SIG-M5 treated with dmso at 0.1 percent for 504 hours (cell line): ENCODE measurements at regions not wholly inside any gene's neighbourhood (a gene's known extent, or its start where the extent isn't known, plus 50 kb on each side); places are given as distances from the start of the nearest gene placed in this dataset.

ENCODE experiments used
- DNase-seq: peaks from one replicate; lab custom pipeline; 2025; ENCODE audit not compliant: unreplicated experiment; lab: John Stamatoyannopoulos, UW

DNA sequence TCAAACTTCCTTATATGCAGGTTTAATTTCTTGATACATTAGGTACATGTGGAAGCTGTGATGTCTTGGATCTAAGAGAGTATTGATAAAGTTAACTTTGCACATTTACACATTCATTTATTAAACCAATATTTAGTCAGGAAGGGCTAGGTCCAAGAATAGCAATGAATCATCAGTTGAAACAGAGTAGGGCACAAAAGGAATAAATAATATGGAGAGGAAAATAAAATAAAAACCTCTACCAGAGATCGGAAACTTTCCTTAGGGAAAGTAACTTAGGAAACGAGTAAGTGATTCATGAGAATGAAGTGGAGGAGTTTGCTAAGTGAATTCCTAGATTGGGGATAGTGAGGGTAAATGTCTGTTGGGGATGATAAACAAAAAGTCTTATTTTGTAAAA is 259.4 kb upstream of the DACH1 start:
- DNase-seq: no peak

DNA sequence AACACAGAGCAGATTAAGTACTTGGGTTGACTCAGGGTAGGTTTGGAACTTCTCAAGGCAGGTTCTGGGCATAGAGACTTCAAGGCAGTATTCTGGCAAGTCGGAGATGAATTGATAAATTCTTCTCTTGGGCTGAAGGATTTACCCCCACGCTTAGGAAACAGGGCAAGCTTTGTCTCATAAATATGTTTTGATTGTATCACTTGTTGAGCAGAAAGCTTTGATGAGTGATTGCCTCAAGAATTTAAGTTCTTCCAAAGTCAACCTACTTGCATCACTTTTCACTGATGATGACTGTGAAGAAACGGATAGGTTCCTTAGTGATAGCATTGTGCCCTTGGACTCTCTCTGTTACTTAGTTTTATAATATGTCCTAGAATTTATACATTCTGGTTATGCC is 258.6 kb upstream of the DACH1 start:
- no peak for DNase-seq

DNA sequence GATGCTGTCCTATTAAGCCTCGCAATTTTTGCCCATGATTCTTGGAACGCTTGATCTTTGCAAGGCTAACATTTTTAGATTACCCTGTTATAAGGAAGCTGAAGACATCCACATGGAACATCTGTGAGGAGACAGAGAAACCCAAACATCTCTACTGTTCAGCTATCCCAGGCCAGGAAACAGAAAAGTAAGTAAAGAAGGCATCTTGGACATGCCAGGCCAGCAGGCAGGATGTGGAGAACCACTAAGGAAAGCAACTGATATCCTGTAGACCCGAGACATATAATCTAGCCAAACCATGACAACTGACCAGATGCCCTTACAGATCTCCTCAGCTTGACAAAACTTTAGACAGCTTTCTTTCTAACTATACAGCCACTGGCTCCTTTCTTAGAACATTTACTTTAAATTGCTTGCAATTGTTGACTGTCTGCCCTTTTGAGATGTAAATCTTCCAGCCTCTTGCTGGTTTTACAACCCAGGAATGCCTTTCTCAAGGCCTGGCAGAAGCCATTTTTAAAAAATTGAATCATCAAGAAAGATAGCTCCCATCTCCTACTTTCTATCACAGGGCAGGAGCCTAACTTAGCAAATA is 255.8 kb upstream of the DACH1 start:
- DNase-seq: no peak

DNA sequence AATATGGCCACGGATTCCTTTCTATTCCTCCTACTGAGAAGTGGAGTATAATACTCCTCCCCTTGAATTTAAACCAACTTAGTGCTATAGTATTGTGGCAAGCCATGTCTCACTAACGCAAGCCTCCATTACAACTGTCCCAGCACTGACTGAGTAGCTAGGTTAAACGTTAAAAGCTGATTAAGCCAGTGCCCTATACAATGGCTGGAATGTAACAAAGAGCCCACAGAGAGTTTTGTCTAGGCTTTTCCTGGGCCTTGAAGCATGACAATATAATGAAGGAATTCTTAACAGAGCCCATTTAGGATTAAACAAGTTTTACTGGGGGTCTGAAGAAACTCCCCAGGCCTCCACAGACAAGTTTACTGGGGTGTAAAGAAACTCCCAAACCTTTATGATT is 254.5 kb upstream of the DACH1 start:
- DNase-seq: no peak

DNA sequence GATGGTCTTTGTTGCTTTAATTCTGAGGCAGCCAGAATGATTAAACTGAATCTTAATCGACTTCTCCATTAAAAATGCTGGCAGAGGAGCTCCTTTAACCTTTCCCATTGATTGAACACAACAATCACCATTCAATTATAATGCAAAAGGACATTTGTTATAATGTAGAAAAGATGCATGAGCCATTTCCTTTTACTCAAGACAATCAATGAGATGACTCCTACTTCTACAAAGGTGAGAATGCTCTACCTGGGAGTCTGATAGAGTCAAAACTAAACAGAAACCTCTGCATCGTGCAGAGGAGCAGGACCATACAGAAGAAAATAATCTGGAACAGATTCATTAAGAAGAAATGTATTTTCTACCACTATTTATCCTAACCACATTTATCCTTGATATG is 253.6 kb upstream of the DACH1 start:
- no peak for DNase-seq

DNA sequence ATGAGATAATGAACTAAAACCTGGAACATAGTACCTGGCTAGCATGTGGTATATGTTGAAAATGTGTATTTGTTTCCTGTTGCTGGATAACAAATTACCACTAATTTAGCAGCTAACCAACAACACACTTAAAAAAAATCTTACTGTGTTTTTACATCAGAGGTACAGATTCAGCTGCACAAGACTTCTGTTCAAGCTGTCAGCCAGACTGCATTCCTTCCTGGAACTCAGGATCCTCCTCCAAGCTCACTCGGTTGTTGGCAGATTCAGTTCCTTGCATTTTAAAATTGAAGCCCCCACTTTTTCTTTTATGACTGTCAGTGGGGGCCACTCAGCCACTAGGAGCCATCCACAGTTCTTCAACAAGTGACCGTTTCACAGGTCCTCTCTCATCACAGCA is 246.9 kb upstream of the DACH1 start:
- DNase-seq: no peak

DNA sequence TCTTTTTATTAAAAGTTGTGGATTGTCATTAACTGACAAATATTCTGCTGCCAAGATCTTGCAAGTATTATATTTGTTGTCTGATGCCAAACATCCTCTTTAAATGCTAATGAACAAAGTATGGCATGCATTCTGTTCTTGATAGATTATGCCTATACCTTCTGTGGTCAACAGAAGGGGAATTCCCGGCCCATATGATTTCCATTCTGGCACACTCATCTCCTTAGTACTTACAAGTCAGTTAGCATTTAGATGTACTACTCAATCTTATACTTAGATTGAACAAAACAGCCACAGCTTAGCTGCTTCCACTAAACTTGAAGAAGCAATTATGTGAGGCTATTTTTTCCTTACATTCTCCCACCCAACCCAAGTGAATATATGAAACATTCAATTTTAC is 246.1 kb upstream of the DACH1 start:
- DNase-seq: no peak

DNA sequence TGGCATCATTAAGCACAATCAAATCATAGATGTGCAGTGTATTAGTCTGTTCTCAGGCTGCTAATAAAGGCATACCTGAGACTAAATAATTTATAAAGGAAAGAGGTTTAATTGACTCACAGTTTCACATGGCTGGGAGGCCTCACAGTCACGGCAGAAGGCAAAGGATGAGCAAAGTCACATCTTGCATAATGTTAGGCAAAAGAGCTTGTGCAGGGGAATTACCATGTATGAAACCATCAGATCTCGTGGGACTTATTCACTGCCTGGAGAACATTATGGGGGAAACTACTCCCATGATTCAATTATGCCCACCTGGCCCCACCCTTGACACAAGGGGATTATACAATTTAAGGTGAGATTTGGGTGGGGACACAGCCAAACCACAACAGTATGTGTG is 245.2 kb upstream of the DACH1 start:
- no peak for DNase-seq

DNA sequence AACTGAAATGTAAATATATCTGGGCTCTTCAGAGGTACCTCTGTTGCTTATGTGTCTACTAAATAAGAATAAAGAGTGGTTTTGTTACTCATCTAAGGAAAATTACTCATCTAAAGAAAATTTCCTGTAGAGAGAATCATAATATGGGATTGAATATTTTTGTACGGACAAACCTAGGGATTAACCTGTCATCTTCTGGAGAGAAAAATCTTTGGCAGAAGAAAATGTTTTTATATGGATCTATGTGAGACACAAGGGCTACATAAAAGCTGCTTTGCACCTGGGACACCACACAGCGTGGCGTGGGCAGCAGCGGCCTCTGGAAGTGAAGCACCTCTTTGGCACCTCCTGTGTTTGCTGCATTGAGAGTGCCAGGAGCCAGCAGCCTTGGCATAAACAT is 242.9 kb upstream of the DACH1 start:
- no peak for DNase-seq

DNA sequence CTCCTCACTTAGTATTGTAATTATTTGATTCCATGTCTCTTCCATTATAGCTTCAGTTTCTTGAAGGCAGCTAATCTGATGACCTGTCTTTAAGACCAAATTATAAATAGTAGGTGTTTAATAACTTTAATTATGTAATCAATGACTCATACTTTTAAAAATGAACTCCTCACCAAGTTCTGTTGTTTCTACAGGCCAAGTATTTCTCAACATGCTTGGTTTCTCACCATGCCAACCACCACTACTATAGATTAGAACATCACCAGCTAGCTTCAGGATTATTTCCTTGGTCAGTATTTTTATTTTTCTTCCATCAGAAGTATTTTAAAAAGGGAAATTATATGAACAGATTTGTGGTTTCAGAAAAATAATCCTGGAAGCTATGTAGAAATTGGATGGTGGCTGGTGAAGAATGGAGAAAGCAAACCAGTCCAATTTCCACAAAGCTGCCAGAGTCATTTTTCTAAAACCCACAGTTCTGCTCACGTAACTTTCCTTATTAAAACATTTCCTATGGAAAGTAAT is 237.7 kb upstream of the DACH1 start:
- peak; percentile 21 for DNase-seq

DNA sequence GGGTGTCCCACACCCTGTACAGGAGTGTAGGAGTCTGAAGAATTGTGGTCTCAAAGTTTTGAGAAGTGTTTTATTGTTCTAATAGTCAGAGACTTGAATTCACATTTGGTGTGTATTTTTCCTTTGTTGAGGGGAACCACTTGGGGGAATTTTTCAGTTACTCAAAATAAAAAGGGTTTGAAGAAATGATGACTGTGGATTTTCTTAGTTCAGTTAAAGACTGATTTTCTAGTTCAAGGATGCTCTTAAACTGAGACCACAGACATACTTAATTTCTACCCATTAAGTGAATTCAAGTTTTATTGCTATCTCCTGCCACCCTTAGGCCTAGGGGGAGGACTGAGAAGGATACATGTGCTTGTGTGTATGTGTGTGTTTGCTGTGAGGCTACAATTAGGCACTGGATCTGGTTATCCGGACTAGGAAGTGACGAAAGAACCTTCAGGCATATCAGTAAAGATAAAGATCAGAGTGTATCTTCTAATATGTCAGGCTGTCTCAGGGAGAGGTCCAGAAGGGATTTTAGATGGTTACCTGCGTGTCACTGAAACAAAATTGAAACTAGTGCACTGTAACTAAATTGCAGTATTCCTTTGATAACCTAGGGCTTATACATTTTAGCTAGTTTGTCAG is 234.9 kb upstream of the DACH1 start:
- DNase-seq: no peak

DNA sequence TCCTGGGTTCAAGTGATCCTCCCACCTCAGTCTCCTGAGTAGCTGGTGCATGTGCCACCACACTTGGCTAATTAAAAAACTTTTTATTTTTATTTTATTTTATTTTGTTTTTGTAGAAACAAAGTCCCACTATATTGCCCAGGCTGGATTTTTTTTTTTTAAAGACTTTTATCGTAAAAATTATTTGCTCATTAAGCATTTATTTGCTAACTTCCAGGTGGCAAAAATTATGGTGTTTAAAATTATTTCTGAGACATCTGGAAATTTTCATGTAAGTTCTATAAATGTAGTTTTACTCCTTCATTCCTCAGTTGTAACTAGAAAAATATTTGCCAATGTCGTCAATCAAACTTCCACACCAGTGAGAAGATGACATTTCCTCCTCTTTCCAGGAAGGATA is 233.3 kb upstream of the DACH1 start:
- DNase-seq: no peak

DNA sequence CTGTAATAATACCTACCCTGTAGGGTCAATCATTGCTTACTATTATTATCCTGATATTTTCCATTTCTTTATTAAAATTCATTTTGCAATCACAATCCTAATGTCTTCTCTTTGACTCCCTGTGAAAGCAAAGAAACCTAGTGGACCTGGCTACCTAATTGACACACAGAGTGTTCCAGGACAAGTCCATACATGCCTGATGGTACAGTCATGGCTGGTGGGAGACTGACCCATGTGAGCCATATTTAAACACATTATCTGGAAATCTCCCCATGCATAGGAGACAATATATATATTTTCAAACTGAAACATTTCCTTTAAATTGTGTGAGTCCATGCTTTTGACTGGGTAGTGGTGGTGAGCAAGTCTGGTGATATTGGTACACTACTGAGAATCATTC is 230.6 kb upstream of the DACH1 start:
- DNase-seq: no peak

DNA sequence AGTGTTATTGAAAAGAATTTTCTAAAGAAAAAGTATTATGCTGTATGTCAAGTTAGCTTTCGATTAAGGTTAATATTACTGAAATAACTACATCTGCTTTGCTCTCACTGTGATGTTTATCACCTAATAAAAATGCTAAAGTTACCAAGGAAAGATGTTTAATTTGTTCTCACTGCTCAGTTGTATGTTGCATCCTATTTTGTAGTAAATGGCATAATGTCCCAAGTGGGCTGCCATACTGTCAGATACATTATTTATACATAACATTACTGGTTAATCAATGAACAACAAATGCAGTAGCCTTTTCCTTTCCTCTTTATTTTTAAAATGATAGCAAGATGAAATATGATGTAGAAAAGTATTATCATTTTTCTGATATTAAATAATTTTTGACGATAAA is 226.3 kb upstream of the DACH1 start:
- DNase-seq: no peak

DNA sequence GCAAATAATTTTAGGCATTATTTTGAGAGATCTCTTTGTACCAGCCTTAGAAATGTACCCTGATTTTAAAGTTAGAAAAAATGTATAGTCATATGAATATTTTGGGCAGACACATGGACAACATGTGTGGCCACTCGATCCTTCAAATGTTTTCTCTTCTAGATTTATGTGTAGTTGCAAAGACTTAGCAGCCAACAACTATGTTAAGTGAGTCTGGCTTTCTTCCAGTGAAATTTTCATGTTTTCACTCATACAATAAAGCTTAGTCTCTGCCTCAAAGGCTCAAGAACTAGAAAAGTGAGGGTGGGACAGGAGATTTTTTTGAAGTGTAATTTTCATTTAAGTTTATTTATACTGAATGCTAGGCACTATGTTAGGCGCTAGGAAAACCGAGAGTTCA is 207.7 kb upstream of the DACH1 start:
- DNase-seq: no peak

DNA sequence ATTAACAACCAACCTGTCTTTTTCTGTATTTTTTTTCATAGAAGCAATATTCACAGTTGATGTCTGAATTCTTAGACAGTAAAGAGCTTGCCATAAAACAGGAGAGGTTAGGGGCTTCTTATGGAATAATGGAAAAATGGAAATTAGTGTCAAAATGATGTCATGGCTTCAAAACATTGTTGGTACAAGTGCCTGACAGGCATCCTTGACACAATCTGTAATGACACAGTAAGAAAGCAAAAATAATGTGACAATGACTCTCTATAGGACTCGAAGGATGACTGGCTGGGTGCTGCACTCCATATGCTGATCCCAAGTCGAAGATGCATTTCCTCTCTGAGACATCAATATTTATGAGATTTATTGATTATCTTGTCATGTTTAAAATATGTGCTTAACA is 205.3 kb upstream of the DACH1 start:
- DNase-seq: no peak

DNA sequence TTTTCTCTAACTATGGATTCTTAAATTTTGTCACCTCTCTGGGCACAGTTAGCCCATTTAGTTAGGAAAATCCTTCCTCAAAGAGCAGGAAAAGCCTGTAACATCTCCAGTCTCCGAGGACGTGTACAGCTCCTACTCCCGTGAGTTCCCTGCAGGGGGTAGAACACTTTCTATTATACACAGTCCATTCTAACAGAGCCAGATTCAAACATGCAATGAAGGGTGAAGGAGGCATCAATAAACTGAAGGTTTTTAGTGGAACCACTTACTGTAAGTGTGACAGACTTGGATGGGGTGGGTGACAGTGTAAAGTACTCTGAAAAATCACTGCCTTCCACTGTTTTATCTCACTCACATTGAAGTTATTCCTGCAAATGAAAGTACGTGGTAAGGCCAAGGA is 204.7 kb upstream of the DACH1 start:
- no peak for DNase-seq

DNA sequence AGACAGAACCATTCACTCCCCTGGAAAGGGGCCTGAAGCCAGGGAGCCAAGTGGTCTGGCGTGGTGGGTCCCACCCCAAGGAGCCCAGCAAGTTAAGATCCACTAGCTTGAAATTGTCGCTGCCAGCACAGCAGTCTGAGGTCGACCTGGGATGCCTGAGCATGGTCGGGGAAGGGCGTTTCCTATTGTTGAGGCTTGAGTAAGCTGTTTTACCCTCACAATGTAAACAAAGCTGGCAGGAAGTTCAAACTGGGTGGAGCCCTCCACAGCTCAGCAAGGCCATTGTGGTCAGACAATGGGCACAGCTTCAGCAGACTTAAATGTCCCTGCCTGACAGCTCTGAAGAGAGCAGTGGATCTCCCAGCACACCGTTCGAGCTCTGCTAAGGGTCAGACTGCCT is 195.6 kb upstream of the DACH1 start:
- DNase-seq: no peak

DNA sequence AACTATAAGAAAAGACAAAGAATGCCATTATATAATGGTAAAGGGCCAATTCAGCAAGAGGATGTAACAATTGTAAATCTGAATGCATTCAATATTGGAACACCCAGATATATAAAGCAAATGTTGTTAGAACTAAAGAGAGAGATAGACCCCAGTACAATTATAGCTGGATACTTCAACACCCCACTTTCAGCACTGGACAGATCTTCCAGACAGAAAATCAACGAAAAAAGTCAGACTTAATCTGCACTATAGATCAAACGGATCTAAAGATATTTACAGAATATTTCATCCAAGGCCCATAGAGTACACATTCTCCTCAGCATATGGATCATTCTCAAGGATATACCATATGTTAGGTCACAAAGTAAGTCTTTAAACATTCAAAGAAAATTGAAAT is 194.6 kb upstream of the DACH1 start:
- DNase-seq: no peak

DNA sequence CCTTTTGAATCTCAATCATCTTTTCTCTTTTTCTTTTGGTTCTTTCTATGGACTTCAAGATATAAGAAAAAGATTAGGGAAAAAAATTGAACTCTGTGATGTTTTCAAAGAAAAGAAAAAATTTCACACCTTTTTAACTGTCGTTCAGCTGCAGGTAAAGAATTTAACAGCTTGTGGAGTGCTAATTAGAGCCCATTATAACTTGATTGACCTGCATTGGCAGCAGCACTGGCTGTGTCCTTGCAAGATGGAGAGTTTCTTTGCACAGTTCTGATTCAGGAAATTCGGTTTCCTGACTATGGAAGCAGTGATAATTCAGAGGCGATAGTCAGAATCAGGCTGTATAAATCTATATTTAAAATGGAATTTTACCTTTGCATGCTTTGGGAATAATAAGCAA is 183.2 kb upstream of the DACH1 start:
- no peak for DNase-seq

DNA sequence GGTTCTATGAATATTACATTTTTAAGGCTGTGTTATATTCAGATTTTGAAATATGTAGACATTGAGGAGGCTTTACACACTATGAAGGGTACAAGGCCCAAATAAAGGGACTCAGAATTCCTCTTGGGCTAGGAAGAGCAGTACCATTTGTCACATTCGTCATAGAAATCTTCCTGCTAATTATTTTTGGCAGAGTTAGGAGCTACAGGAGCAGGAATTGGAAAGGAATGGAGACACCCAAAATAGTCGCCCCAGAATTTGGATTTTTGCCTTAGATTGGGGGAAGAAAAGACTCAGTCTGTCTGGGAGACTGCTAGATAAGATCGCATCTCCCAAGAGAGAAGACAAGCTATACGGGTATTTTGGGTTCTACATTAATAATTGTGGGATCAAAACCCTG is 176.4 kb upstream of the DACH1 start:
- DNase-seq: no peak

DNA sequence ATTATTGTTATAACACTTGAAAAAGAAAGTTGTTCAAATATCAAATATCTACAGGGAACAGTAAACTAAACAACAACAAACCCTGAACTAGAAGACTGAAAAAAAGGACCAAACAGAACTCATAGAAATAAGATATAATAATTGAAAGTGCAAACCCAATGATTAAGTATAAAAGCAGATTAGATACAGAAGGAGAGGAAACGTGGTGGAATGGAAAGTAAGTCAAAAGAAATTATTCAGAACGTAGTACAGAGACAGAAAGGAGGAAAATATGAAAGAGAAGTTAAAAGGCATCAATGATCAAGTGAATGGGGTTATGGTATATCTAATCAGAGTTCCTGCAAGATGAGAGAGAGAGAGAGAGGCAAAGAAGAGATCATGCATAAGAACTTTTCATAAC is 174.2 kb upstream of the DACH1 start:
- DNase-seq: no peak

DNA sequence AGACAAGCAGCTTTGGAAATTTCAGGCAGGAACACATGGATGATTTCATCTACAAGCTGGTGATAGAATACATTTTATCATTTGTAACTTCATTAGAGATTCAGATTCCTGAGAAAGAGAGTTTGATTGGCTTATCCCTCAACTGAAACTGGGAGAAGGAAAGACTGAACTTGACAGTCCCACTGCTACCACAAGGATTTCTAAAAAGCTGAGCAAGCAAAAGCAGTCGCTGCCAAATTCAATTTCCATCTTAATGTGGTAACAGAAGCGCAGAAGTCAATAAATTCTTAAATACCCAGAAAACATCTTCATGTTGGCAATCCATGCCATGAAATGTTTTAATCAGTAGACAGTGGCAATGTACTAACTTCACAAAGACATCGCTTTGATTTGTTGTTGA is 172.1 kb upstream of the DACH1 start:
- no peak for DNase-seq
